Kidney capillary endothelial cell (primary cell): ENCODE measurements at regions not wholly inside any gene's neighbourhood (a gene's known extent, or its start where the extent isn't known, plus 50 kb on each side); places are given as distances from the start of the nearest gene placed in this dataset.
"Not testable (repeated sequence)": the region's sequence is repeated elsewhere in the genome, so short reads cannot be mapped to it uniquely, and the experiment has no call there.

Experiments used
- DNase-seq: peaks from one replicate; pipeline ENCODE4 v3.0.0-alpha.2; 2018; ENCODE audit warnings: low spot score

GRCh38 chr10:93127642-93128215 is 54.0 kb downstream of the CYP26A1 start:
- DNase-seq = not testable (repeated sequence)

GRCh38 chr10:93131986-93132385 is 58.3 kb downstream of the CYP26A1 start:
- no peak for DNase-seq

GRCh38 chr10:93138113-93138870 is 64.6 kb downstream of the CYP26A1 start:
- DNase-seq = no peak

- DNase-seq = no peak
Measured at GRCh38 chr10:93139059-93139655, 65.5 kb downstream of the CYP26A1 start.

- no peak for DNase-seq
Measured at GRCh38 chr10:93142534-93142933, 68.8 kb downstream of the CYP26A1 start.

- DNase-seq = no peak
Measured at GRCh38 chr10:93143281-93143680, 69.6 kb downstream of the CYP26A1 start.

GRCh38 chr10:93146336-93146735 is 72.6 kb downstream of the CYP26A1 start:
- no peak for DNase-seq

- DNase-seq = no peak
Measured at GRCh38 chr10:93147281-93147680, 73.6 kb downstream of the CYP26A1 start.

- no peak for DNase-seq
Measured at GRCh38 chr10:93148476-93148875, 74.8 kb downstream of the CYP26A1 start.

- no peak for DNase-seq
Measured at GRCh38 chr10:93149761-93150160, 76.1 kb downstream of the CYP26A1 start.

- DNase-seq = no peak
Measured at GRCh38 chr10:93150289-93150688, 76.6 kb downstream of the CYP26A1 start.

GRCh38 chr10:93150990-93151547 is 77.4 kb downstream of the CYP26A1 start:
- DNase-seq = no peak

- no peak for DNase-seq
Measured at GRCh38 chr10:93152136-93152535, 78.4 kb downstream of the CYP26A1 start.

- no peak for DNase-seq
Measured at GRCh38 chr10:93154531-93154930, 80.8 kb downstream of the CYP26A1 start.

- no peak for DNase-seq
Measured at GRCh38 chr10:93160140-93160539, 86.4 kb downstream of the CYP26A1 start.

GRCh38 chr10:93160829-93161228 is 87.1 kb downstream of the CYP26A1 start:
- DNase-seq = peak; percentile 69

GRCh38 chr10:93165367-93165766 is 91.7 kb downstream of the CYP26A1 start:
- no peak for DNase-seq

- no peak for DNase-seq
Measured at GRCh38 chr10:93166134-93166533, 92.4 kb downstream of the CYP26A1 start.

- no peak for DNase-seq
Measured at GRCh38 chr10:93171837-93172236, 98.1 kb downstream of the CYP26A1 start.

- no peak for DNase-seq
Measured at GRCh38 chr10:93173967-93174845, 100.5 kb downstream of the CYP26A1 start.

GRCh38 chr10:93175490-93175889 is 101.8 kb downstream of the CYP26A1 start:
- no peak for DNase-seq

GRCh38 chr10:93177511-93177910 is 103.8 kb downstream of the CYP26A1 start:
- DNase-seq = no peak
